ENCODE measurements at regions not wholly inside any gene's neighbourhood (a gene's known extent, or its start where the extent isn't known, plus 50 kb on each side); places are given as distances from the start of the nearest gene placed in this dataset.

DNA sequence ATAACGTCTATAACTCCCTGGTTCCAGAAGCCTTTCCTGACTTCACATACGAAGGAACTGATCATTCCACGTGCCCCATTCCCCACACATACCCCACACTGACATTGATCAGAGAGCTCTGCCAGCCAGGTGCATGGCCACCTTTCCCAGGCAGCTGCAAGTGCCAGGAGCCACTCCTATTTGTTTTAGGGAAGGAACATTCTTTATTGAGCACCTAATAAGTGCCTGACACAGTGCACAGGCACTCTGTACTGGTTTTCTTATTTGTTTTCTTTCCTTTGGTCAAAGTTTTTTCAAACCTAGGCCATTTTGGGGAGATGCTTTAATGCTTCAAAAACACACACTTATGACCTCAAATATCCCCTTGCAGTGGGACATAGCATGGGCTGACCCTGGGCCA lies 50.0 kb downstream of the PITPNM2 start:
- DNase-seq (ENCODE audit: low spot score) = no peak

DNA sequence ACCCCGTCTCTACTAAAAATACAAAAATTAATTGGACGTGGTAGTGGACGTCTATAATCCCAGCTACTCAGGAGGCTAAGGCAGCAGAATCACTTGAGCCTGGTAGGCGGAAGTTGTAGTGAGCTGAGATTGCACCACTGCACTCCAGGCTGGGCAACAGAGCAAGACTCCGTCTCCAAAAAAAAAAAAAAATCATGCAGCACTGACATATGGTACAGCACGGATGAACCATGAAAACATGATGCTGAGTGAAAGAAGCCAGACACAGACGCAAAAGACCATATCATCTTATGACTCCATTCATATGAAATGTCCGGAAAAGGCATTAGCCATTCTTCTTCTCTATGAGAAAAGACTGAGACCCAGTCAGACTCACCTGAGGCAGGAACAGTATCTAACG lies 50.4 kb downstream of the PITPNM2 start:
- DNase-seq (ENCODE audit: low spot score) = no peak

DNA sequence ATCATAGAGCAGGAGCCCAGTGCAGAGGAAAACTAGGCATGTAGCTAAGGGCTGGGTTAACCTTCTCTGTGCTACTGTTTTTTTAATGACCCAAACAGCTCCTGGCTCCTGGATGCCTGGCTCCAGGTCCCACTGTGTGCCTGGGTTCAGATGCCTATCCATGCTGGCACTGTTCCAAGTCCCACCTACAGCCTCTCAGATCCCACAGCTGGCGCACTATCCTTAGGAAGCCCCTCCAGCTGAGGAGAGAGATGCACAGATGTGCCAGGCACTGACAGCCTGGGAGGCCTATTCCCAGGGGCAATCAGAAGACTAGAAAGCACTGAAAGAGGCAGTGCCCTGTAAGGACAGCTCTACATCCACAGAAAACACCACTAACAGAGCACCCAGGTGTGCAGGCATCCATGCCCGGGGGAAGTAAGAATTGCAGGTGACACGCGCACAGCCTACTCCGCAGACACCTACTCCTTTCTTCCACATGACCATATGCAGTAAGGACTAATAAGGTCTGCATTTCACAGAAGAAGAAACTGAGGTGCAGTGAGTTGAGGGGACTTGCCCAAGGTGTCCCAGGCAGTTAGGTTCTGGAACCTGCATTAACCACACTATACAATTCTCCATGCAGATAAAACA lies 51.2 kb downstream of the PITPNM2 start:
- no peak for DNase-seq (ENCODE audit: low spot score)

DNA sequence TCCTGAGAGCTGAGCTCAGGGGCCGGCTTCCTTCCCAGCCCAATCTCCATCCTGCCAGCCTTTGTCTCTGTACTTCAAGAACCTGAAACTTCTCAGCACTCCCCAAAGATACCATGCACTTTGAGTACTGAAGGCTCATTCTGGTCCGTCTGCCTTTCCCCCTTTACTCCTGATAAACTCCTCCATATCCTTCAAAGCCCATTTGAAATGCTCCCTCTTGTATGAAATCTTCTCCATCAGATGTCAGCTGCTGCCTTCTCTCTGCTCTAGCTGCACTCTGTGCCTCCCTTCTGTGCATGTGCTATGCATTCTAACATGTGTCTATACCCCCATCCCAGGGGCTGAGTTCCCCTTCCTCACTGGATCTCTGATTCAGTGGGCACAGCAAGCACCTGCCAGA lies 52.1 kb downstream of the PITPNM2 start:
- no peak for DNase-seq (ENCODE audit: low spot score)

DNA sequence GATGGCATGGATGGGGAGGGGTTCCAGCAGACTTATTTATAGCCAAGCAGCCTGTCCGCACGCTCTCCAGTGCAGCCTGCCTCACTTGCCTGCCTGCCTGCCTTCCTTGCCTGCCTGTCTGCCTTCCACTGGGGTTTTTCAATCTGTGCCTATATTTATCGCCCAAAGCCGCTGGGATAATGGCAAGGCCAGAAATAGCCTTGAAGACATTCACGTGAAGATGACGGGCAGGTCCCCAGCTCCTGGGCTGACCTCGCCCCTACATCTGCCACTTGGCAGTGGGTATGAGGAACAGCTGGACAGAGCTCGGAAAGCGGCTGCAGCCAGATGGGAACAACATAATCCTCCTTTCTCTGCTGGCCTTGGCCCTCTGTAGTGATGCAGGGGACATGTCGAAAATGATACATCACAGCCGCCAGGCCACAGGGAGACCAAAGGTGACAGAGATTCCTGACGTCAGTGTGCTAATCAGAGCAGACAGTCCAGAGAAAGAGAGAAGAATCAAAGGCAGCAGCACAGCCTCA lies 53.3 kb downstream of the PITPNM2 start:
- DNase-seq (ENCODE audit: low spot score) = peak; percentile 72

DNA sequence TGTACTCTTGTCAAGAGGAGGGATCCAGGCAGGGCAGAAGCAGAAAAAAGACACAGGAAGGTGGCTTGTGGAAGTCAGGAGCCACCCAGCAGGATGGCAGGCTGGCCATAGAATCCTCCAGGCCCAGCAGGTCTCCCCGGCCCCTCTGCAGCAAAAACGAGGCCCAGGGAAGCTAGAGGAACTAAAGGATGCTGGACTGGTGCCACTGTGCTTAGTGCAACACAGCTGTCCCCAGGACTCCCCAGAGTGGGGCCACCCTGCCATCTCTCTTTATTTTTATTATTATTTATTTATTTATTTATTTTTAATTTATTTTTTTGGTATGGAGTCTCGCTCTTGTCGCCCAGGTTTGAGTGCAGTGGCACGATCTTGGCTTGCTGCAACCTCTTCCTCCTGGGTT lies 54.1 kb downstream of the PITPNM2 start:
- no peak for DNase-seq (ENCODE audit: low spot score)

DNA sequence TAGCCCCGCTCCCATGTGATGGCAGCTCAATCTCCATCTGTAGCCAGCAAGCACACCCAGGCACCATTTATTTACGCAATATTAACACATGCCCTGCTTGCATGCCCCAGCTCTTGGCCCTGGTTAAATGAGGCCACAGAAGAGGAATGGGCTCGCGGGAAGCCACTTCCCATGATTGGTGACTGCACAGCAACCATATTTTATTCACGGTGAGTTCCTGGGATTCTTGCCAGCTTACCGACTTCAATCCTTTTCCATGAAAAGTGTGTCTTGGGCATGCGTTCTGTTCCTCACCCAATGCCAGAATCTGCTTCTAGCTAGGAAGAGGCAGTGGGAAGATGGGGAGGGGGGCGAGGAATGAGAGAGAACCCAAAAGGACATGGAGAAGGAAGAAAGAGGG lies 54.7 kb downstream of the PITPNM2 start:
- no peak for DNase-seq (ENCODE audit: low spot score)

DNA sequence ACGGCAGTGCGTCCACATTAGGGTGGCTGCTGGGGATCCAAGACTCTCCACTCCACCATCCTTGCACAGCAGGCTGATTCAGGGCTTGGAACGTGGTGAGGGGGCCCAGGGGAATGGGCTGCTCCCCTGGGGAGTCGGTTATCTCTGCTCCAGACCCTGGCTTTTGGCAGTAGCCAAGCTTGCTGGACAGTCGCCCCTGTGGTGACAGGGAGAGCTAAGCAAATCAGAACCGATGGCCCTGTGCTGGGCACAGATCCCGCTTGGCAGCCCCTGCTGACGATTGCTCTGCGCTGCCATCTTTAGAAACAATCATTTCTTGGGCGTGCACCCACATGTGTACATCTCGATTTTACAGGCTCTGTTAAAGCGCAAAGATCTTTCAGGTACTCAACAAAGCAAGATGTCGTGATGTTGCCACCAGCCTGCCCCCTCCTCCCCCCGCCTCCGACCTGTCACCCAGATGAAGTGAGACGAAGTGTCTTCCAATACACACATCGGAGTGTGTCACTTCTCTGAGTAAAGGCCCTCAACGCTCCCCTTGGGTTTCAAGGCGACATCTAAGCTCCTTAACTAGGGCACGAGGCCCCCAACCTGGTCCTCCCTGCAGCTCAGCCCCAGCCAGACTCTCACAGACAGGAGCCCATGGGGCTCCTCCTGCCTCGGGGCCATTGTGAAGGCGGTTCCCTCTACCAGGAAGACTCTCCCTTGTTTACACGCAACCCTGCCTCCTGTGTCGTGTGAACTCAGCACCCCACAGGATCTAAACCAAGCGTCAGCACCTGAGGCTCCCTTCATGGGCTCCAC lies 55.6 kb downstream of the PITPNM2 start:
- DNase-seq (ENCODE audit: low spot score) = no peak

DNA sequence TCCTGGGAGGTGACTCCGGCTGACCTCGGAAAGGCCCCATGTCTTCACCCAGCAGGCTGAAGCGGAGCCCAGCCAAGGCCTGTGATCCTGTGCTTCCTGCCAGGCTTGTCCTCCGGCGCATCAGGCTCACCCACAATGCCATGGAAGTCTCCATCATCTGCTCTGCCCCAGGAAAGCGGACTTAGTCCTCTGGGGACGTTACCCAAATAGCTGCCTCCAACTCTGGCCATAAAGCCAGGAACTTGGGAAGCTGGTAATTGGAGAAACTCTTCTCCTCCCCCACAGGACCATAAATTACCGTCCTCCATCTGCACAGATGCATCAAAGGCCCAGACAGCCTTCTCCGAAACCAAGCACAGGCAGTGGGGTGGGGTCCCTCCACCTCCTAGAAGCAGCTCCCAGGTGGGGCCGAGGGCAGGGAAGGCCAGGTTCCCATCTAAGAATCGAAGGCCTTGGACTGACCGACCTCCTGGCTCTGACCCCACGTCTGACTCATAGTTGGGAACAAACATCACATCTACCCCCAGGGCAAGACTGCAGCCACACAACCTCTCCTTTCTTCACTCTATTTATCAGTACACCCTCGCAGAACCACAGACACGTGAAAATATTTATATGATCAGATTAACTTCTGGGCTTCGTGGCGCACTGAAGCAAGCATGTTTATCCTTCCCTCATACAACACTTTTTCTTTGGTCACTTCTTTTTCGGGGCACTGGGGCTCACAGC lies 56.4 kb downstream of the PITPNM2 start:
- DNase-seq (ENCODE audit: low spot score) = no peak

DNA sequence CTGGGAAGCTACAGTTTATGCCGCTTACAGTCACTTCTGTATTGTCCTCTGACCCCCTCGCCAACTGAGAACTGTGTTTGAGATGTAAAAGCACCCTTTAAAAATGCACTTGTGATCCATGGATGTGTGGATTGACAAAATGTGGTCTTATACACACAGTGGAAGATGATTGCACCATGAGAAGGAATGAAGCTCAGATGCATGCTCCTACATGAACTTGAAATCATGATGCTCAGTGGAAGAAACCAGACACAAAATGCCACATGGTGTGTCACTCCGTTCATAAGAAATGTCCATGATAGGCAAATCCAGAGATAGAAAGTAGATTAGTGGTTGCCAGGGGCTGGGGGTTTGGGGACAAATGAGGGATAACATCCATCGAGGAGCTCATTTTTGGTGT lies 58.0 kb downstream of the PITPNM2 start:
- no peak for DNase-seq (ENCODE audit: low spot score)

DNA sequence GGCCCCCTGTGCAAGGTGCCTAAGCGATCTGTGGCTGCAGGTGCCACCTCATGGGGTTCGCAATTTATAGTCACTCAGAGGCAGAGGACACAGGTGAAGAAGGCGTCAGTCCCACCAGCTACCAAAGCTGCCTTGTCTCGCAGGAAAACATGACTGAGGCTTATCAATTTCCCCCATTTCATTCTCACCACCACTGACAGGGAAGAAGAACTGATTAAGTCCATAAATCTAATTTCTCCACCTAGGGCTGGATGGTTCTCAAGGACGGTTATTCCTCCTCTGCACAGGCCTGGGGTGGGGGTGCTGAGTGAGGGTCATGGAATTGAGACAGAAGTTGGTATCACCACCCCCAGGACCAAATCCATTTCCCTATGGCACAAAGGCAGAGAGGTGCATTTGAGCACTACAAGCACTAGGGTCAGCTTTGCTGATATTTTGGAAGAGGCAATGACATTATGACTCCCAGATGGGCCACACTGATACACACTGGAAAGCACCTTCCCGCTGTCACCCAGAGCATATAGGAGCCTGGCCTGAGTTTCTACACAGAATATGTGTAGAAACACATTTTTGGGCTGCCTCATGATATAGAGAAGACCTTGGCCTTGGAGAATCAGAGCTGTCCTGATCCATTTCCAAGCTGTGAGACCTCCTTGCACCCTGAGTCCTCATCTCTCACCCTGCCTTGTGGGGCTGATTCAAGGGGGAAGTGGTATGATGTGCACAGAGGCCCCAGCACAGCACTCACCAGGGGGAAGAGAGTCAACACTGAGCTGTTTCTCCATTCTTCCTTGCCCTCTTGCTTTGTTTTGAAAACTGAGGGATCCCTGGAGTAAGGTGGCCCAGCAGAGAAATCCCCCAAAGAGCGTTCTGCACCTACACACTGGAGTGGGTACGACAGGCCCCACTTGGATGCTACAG lies 59.4 kb downstream of the PITPNM2 start:
- DNase-seq (ENCODE audit: low spot score) = no peak

DNA sequence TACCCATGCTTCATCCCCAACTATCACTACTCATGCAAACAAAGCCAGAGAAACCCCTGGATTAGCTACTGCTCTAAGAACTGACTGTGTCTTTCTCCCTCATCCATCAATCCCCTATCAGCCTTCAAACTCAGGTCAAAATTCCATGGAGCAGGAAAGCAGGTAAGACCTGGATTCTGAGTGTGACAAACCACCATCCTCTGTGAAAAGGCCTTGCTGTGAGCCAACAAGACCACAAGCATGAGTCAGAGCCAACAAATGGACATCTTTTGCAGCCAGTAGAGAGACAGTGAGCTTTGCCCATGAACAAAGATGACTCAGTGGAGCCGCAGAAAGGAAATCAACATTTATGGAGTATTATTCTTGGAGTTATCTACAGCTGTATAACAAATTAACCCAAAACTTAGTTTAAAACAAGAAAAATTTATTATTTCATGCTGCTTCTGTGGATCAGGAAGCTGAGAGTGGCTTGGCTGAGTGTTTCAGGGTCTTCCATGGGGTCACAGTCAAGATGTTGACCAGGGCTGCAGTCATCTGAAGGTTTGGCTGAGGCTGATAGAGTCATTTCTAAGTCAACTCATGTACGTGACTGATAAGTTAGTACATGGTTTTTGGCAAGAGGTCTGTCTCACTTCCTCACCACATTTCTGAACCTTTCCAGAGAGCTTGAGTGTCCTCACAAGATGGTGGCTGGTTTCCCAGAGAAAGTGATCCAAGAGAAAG lies 61.1 kb downstream of the PITPNM2 start:
- DNase-seq (ENCODE audit: low spot score) = no peak

DNA sequence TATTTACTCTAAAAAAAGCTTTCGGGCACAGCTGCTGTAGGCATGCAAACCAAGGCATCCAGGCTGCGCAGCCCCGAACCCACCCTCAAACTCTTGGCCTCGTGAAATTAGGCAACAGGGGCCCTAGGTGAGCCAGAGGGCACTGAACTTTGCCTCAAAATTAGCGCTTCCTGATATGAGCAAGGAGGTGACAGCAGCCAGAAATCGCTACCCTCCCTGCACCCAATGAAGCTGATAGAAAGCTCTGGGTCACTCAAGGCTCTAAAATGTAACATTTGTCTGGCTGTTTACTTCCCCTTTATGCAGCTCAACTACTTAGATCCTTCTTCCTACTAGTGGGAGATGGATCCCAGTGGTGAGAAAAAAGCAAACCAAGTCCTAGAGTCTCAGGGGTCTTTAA lies 61.8 kb downstream of the PITPNM2 start:
- DNase-seq (ENCODE audit: low spot score) = no peak

DNA sequence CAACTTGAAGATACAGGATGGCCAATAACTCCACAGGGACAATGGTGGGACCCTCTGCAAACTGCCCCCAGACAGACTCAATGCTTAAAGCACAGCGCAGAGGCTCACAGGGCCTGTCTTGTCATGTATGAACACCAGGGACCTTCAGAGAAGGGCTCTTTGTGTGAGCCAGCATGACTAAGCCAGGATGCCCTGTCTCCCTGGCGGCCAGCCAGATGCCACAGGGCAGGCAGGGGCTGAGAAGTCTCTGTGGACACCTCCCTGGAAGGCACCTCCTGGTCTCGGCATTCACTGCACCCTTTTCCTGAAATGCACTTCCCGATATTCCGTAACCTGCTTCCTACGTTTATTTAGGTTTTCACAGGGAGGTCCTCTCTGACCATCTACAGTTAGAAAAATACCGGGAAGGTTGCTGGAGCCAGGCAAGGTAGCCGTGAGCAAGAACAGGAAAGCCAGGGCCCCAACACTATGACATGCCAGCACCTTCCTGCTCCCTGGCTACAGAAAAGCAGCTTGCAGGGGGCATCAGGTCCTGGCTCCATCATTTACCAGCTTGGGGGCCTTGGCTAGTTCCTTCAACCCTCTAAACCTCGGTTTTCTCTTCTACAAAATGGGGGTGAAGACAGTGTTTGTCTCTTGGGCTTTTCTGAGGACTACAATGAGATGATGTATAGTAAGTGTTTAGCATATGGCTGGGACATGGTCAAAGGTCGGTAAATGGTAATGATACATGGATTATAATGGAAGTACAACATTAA lies 65.0 kb downstream of the PITPNM2 start:
- no peak for DNase-seq (ENCODE audit: low spot score)

DNA sequence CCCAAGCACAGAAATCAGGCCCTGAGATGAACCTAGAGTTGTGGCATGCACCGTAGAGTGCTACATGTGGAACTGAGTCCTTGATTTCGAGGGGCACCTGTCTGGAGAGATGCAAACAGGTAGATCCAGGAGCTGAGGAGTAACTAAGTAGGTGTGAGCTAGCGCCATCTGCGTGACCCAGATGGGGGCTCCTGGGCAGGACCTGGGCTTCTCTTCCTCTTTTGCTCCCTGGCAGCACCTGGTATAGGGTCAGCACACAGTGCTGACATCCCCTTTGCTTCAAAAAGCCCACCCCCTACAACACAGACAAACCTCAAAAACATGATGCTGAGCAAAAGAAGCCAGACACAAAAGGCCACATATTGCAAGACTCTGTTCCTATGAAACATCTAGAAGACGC lies 65.8 kb downstream of the PITPNM2 start:
- no peak for DNase-seq (ENCODE audit: low spot score)

DNA sequence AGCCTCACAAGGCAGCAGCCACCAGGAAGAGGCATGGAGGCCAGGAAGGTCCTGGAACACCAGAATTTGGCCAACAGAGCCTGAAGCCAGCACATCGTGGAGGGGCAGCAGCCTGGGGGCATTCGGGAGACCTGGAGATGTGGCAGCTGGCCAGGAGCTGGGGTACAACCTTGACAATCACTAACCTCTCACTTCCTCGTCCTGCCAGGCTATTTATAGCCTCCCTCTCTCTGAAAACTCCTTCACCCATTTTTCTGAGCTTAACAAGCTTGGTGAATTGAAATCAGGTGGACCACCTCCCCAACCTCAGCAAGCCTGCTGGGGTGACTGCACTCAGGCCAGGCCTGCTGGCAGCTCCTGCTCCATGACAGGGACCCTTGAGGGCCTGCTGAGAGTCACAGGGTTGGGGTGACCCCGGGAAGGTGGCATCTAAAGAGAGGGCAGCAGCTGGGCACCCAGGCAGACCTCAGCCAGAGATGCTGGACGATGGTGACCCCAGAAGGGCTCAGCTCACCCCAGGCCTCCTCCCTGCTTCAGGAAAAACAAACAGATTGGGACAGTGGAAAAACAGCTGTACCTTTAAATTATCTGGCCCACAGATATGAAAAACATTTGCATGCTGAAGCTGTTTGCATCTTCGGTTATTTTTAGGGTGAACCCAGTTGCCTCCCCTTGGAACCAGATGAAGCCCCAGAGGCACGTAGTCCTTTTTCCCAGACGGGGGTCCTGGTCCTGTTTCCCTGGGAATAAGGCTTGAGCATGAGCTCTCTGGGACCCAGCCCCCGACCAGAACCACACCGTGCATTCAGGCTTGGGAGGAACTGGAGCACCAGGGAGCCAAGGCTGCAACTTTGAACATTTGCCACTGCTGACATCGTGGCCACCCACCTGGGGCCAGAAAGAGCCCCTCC lies 67.0 kb downstream of the PITPNM2 start:
- no peak for DNase-seq (ENCODE audit: low spot score)

DNA sequence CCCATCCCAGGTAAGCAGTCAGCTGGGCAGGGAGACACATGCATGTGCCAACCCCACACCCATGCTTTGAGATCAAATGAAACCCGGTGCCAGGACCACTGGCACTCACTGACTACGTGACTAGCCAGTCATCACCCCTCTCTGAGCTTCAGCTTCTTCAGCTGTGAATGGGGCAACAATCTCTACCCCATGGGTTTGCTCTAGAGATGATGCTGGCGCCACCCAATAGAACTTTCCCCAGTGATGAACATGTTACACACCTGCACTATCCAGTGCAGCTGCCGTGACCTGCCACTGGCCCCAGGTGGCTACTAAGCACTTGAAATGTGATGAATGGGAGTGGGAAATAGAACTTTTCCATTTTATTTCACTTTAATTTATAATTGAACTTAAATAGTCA lies 70.3 kb downstream of the PITPNM2 start:
- no peak for DNase-seq (ENCODE audit: low spot score)

DNA sequence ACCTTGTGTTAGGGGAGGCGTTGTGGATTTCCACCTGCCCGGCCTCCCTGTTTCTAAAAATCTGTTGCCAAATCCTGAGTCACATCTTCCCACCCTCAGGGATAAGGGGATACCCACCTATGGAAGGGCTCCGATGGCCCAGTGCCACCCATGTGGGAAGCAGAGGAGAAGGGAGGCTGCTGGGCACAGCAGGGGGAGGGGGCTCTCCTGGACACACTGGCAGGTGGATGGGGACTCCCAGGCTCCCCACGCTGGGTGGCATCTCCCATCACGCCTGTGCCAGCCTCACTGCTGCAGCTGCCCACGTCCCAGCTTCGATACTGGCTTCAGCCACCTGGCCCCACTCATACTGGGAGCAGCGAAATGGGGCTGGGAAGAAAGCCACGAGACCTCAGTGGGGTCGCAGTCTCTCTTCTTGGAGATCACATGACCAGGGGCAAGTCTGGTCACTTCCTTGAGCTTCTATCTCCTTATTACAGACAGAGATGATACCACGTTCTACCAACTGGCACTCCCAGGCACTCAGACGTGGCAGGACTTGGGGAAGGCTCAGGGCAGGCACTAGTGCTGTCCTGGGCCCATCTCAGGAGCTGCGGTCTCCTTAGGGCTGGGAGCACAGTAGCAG lies 72.2 kb downstream of the PITPNM2 start:
- DNase-seq (ENCODE audit: low spot score) = no peak

DNA sequence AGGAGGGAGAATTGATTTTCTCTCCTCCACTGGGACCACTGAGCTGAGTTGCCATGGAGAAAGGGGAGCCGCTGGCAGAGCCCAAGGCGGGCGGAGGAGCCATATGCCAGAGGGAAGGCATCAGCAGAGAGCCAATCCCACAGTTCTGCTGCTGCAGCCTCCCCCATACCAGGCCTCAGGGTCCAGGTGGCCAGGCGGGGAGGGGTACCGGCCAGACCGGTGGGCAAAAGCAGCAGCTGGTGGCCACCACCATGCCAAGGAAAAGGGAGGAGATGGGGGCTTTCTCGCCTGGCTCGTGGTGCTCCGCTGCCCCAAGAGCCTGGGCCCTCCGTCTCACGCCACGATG lies 72.8 kb downstream of the PITPNM2 start:
- DNase-seq (ENCODE audit: low spot score) = no peak

Measured in left forelimb (tissue), 1 donor.